HL-60 (cell line): ENCODE measurements at regions not wholly inside any gene's neighbourhood (a gene's known extent, or its start where the extent isn't known, plus 50 kb on each side); places are given as distances from the start of the nearest gene placed in this dataset.

Source experiments
- CTCF ChIP-seq: IDR thresholded peaks from one replicate; pipeline ENCODE4 v1.5.1; 2011; ENCODE audit warnings: low read length, control low read depth, inconsistent platforms; ENCODE audit not compliant: insufficient read depth
- POLR2AphosphoS5 ChIP-seq: IDR thresholded peaks from 2 replicates; pipeline ENCODE4 v1.6.1; 2012; ENCODE audit warnings: low read depth
- REST ChIP-seq: IDR thresholded peaks from 2 replicates; pipeline ENCODE4 v1.6.1; 2012; ENCODE audit warnings: low read depth; ENCODE audit not compliant: insufficient replicate concordance

DNA sequence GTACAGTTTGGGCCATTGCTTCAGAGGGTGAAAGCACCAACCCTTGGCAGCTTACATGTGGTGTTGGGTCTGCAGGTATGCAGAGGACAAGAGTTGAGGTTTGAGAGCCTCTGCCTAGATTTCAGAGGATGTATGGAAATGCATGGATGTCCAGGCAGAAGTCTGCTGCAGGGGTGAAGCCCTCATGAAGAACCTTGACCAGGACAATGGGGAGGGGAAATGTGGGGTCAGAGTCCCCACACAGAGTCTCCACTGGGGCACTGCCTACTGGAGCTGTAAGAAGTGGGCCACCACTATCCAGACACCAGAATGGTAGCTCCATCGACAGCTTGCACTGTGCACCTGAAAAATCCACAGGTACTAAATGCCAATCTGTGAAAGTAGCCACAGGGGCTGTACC is 113.6 kb upstream of the SPATA31C2 start:
- TF ChIP-seq CTCF, result no peak
- no peak for TF ChIP-seq POLR2AphosphoS5
- no peak for TF ChIP-seq REST
